GM12872 (cell line): ENCODE measurements at regions not wholly inside any gene's neighbourhood (a gene's known extent, or its start where the extent isn't known, plus 50 kb on each side); places are given as distances from the start of the nearest gene placed in this dataset.

ENCODE experiments used
- TF ChIP-seq, protein P1 (sequence below): IDR thresholded peaks from 3 replicates; pipeline ENCODE4 v1.5.1; 2011; ENCODE audit warnings: low read depth, mild to moderate bottlenecking, low read length, moderate library complexity; ENCODE audit not compliant: insufficient read depth

DNA sequence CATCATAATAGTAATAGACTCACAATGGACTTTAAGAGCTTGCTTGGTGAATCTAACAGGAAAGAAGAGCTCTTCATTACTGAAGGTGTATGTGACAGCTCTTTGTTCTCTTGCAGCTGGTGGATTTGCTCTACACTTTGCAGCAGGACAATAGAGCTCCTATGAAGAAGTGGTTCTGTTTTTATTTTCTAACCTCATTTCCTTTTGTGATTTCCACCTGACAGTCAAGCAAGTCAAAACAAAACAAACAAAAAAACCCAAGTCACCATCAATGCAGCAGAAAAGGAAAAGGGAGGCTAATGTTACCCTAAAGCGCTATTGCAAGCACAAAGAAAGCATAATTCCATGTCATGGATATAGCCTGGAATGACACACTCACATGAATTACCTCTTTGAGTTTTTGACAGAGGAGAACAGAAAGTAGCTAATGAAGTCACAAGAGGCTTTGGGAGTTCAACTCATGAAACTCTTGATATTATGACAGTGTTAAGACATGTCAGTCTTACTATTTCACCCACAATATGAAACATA is 1188.1 kb downstream of the EPHA7 start:
- TF ChIP-seq, protein P1, sequence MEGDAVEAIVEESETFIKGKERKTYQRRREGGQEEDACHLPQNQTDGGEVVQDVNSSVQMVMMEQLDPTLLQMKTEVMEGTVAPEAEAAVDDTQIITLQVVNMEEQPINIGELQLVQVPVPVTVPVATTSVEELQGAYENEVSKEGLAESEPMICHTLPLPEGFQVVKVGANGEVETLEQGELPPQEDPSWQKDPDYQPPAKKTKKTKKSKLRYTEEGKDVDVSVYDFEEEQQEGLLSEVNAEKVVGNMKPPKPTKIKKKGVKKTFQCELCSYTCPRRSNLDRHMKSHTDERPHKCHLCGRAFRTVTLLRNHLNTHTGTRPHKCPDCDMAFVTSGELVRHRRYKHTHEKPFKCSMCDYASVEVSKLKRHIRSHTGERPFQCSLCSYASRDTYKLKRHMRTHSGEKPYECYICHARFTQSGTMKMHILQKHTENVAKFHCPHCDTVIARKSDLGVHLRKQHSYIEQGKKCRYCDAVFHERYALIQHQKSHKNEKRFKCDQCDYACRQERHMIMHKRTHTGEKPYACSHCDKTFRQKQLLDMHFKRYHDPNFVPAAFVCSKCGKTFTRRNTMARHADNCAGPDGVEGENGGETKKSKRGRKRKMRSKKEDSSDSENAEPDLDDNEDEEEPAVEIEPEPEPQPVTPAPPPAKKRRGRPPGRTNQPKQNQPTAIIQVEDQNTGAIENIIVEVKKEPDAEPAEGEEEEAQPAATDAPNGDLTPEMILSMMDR, result no peak

DNA sequence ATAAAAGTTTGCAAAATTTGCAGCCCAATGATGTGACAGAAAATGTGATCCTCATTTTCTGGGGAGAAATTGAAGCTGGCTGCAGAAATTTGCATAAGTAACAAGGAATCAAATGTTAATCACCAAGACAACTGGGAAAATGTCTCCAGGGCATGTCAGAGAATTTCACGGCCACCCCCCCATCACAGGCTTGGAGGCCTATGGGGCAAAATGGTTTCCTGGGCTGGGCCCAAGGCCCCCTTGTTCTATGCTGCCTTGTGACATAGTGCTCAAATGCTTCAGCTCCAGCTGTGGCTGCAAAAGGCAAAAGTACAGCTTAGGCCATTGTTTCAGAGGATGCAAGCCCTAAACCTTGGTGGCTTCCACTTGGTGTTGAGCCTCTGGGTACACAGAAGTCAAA is 1202.6 kb downstream of the EPHA7 start:
- TF ChIP-seq, protein P1, result no peak

DNA sequence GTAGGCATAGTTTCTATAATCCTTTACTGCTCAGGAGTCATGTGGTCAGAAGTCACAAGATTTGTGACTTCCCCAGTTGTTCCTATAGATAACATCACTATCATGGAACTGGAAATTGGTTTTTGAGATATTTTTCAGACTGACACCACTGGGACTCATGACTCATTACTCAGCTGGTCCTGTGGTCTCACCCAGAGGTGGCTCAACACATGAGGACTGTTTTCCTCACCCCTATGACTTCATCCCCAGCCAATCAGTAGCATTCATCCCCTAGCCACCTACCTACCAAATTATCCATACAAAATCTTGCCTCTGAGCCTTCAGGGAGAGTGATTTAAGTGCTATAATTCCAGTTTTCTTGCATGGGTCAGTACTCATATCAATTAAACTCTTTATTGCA is 1217.7 kb downstream of the EPHA7 start:
- TF ChIP-seq, protein P1, result no peak

DNA sequence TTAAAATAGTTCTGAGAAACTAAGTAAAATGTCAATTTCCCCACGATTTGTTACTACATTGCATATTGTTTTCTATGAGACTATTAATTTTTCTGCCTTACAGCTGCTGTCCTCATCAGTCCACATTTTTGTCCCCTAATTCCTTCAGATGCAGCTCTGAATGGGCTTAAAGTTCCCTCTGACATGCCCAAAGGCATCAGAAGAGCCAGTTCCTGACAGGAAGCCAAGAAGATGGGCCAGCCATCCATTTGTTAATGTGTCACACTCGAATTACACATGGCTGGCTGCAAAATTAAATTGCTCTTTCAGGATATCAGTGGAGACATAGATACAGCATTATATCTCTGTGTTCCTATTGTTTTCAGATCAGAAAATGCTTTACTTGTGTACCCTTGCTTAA is 1223.0 kb downstream of the EPHA7 start:
- TF ChIP-seq, protein P1, result no peak

DNA sequence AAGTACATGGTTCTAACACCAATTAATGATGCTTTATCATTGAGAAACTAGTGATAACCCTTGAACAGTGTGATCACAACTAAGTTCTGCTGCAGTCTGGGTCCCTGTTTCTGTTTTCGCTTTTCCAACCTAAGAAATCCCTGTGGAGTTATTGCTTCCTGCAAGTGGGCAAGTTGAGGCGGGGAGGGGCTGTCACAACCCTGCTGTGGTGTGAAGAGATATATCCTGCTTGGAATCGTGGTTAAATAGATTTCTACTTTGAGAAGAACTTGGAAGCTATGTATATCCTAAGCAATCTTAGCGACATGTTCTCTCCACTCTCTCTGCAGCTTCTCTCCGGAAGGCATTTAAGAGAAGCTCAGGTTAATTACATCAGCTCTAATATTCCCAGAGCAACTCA is 1223.6 kb downstream of the EPHA7 start:
- TF ChIP-seq, protein P1, result no peak

DNA sequence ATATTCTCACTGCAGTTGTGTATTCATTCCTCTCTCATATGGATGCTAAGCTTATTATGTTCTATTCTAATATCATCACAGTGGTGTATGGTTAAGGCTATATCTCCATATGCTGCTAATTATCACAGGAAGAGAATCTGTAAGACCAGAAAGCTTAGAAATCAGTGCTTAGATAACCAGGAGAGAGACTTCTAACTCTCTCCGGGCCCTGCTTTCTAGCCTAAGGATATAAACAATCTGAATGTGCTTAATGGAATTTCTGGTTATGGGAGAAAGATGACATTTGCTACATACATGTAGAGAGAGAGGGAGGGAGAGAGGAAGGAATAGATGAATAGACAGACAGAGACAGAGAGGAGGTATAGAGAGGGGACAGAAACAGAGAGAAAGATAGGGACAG is 1231.3 kb downstream of the EPHA7 start:
- TF ChIP-seq, protein P1, result no peak

DNA sequence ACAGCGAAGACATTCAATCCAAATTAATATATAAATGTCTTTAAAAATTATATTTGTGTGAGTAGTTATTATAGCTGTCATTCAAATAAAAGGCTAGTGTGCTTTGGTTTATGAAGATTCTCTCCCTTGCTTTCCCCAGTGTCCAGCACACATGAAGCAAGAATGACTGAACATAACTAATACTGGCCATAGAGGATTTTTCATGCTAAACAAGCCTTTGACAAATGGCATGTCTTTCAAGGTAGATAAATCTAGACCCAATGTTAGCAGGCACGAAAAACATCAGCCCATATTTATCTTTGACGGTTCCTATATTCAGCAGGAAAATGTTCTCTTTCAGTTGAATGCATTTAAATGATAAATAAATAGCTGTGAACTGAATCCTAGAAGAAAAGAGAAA is 1234.4 kb downstream of the EPHA7 start:
- TF ChIP-seq, protein P1, result no peak
